ENCODE measurements at regions not wholly inside any gene's neighbourhood (a gene's known extent, or its start where the extent isn't known, plus 50 kb on each side); places are given as distances from the start of the nearest gene placed in this dataset.

GRCh38 chr20:12203399-12203798 lies 285.7 kb downstream of the BTBD3 start:
- Mint-ChIP-seq H3K9me3 (ENCODE audit: insufficient read depth) (peaks cover 8% of the 10 kb centered on the region), H3K4me1 (ENCODE audit: low read depth) (no peaks in the 10 kb centered on the region), H3K27me3 (ENCODE audit: low read depth) (no peaks in the 10 kb centered on the region), H3K4me3 (no peak overlapping the region), H3K36me3 (ENCODE audit: low read depth) (no peaks in the 10 kb centered on the region), H3K27ac (no peak overlapping the region)
- ChIA-PET CTCF (no interaction called here), POLR2A (no interaction called here)
- DNase-seq: no peak
- no peak for ATAC-seq

GRCh38 chr20:12203981-12204380 lies 286.3 kb downstream of the BTBD3 start:
- no peaks in the 10 kb centered on the region for H3K36me3 Mint-ChIP-seq (ENCODE audit: low read depth)
- no peak for DNase-seq

GRCh38 chr20:12207875-12208274 lies 290.2 kb downstream of the BTBD3 start:
- H3K27ac Mint-ChIP-seq: no peak overlapping the region
- H3K9me3 Mint-ChIP-seq (ENCODE audit: insufficient read depth): peaks cover 9% of the 10 kb centered on the region
- H3K4me1 Mint-ChIP-seq (ENCODE audit: low read depth): no peaks in the 10 kb centered on the region
- no peak overlapping the region for H3K4me3 Mint-ChIP-seq
- DNase-seq (no peak), ATAC-seq (no peak)
- ChIA-PET POLR2A (no interaction called here), CTCF (no interaction called here)
- no peaks in the 10 kb centered on the region for H3K36me3 Mint-ChIP-seq (ENCODE audit: low read depth)
- no peaks in the 10 kb centered on the region for H3K27me3 Mint-ChIP-seq (ENCODE audit: low read depth)

More at GRCh38 chr20:12203981-12204380, 286.3 kb downstream of the BTBD3 start:
- no peaks in the 10 kb centered on the region for H3K27me3 Mint-ChIP-seq (ENCODE audit: low read depth)
- CTCF ChIA-PET: no interaction called here
- ATAC-seq: no peak
- H3K4me3 Mint-ChIP-seq: no peak overlapping the region
- peaks cover 9% of the 10 kb centered on the region for H3K9me3 Mint-ChIP-seq (ENCODE audit: insufficient read depth)
- POLR2A ChIA-PET: no interaction called here
- no peak overlapping the region for H3K27ac Mint-ChIP-seq
- no peaks in the 10 kb centered on the region for H3K4me1 Mint-ChIP-seq (ENCODE audit: low read depth)

- H3K4me1 Mint-ChIP-seq (ENCODE audit: low read depth): no peaks in the 10 kb centered on the region
- no peak overlapping the region for H3K27ac Mint-ChIP-seq
- no peak for DNase-seq
- ATAC-seq: no peak
- ChIA-PET CTCF (no interaction called here), POLR2A (no interaction called here)
- no peaks in the 10 kb centered on the region for H3K27me3 Mint-ChIP-seq (ENCODE audit: low read depth)
- no peak overlapping the region for H3K4me3 Mint-ChIP-seq
- H3K9me3 Mint-ChIP-seq (ENCODE audit: insufficient read depth): peaks cover 21% of the 10 kb centered on the region
- H3K36me3 Mint-ChIP-seq (ENCODE audit: low read depth): no peaks in the 10 kb centered on the region
These were observed 292.9 kb downstream of the BTBD3 start for GRCh38 chr20:12210591-12210990.

- peaks cover 24% of the 10 kb centered on the region for H3K9me3 Mint-ChIP-seq (ENCODE audit: insufficient read depth)
- no peaks in the 10 kb centered on the region for H3K36me3 Mint-ChIP-seq (ENCODE audit: low read depth)
- no peak overlapping the region for H3K27ac Mint-ChIP-seq
- H3K4me1 Mint-ChIP-seq (ENCODE audit: low read depth): no peaks in the 10 kb centered on the region
- ChIA-PET POLR2A (no interaction called here), CTCF (no interaction called here)
- no peaks in the 10 kb centered on the region for H3K27me3 Mint-ChIP-seq (ENCODE audit: low read depth)
- DNase-seq (no peak), ATAC-seq (no peak)
- no peak overlapping the region for H3K4me3 Mint-ChIP-seq
These were observed 293.7 kb downstream of the BTBD3 start for GRCh38 chr20:12211361-12211760.

- no peaks in the 10 kb centered on the region for H3K27me3 Mint-ChIP-seq (ENCODE audit: low read depth)
- no peaks in the 10 kb centered on the region for H3K4me1 Mint-ChIP-seq (ENCODE audit: low read depth)
- H3K27ac Mint-ChIP-seq: no peak overlapping the region
- ChIA-PET CTCF (no interaction called here), POLR2A (no interaction called here)
- no peak overlapping the region for H3K4me3 Mint-ChIP-seq
- DNase-seq: no peak
- no peak for ATAC-seq
- peaks cover 15% of the 10 kb centered on the region for H3K9me3 Mint-ChIP-seq (ENCODE audit: insufficient read depth)
- no peaks in the 10 kb centered on the region for H3K36me3 Mint-ChIP-seq (ENCODE audit: low read depth)
These were observed 299.7 kb downstream of the BTBD3 start for GRCh38 chr20:12217382-12217781.

- Mint-ChIP-seq H3K27me3 (ENCODE audit: low read depth) (no peaks in the 10 kb centered on the region), H3K27ac (no peak overlapping the region), H3K4me3 (no peak overlapping the region), H3K36me3 (ENCODE audit: low read depth) (no peaks in the 10 kb centered on the region), H3K9me3 (ENCODE audit: insufficient read depth) (peaks cover 7% of the 10 kb centered on the region), H3K4me1 (ENCODE audit: low read depth) (no peaks in the 10 kb centered on the region)
- no peak for DNase-seq
- ATAC-seq: no peak
- POLR2A ChIA-PET: no interaction called here
- CTCF ChIA-PET: no interaction called here
These were observed 302.1 kb downstream of the BTBD3 start for GRCh38 chr20:12219798-12220197.

GRCh38 chr20:12223057-12223456 lies 305.4 kb downstream of the BTBD3 start:
- no peaks in the 10 kb centered on the region for H3K36me3 Mint-ChIP-seq (ENCODE audit: low read depth)
- ATAC-seq (no peak), DNase-seq (no peak)
- no peaks in the 10 kb centered on the region for H3K9me3 Mint-ChIP-seq (ENCODE audit: insufficient read depth)
- no peaks in the 10 kb centered on the region for H3K27me3 Mint-ChIP-seq (ENCODE audit: low read depth)
- no peak overlapping the region for H3K4me3 Mint-ChIP-seq
- H3K27ac Mint-ChIP-seq: no peak overlapping the region
- no peaks in the 10 kb centered on the region for H3K4me1 Mint-ChIP-seq (ENCODE audit: low read depth)
- POLR2A ChIA-PET: no interaction called here
- CTCF ChIA-PET: no interaction called here

- no peaks in the 10 kb centered on the region for H3K36me3 Mint-ChIP-seq (ENCODE audit: low read depth)
- H3K27ac Mint-ChIP-seq: no peak overlapping the region
- no peaks in the 10 kb centered on the region for H3K9me3 Mint-ChIP-seq (ENCODE audit: insufficient read depth)
- no peaks in the 10 kb centered on the region for H3K4me1 Mint-ChIP-seq (ENCODE audit: low read depth)
- ATAC-seq (no peak), DNase-seq (no peak)
- CTCF ChIA-PET: no interaction called here
- no peaks in the 10 kb centered on the region for H3K27me3 Mint-ChIP-seq (ENCODE audit: low read depth)
- no peak overlapping the region for H3K4me3 Mint-ChIP-seq
- POLR2A ChIA-PET: no interaction called here
These were observed 308.2 kb downstream of the BTBD3 start for GRCh38 chr20:12225898-12226297.

- Mint-ChIP-seq H3K27ac (no peak overlapping the region), H3K27me3 (ENCODE audit: low read depth) (no peaks in the 10 kb centered on the region), H3K9me3 (ENCODE audit: insufficient read depth) (no peaks in the 10 kb centered on the region), H3K4me1 (ENCODE audit: low read depth) (no peaks in the 10 kb centered on the region), H3K36me3 (ENCODE audit: low read depth) (no peaks in the 10 kb centered on the region), H3K4me3 (no peak overlapping the region)
- DNase-seq (no peak), ATAC-seq (no peak)
- ChIA-PET CTCF (no interaction called here), POLR2A (interaction anchor here (0.6 kb wide), 1 partner anchor 1838 kb away, joined by 3 read pairs; no protein-coding TSS in a partner anchor)
These were observed 312.2 kb downstream of the BTBD3 start for GRCh38 chr20:12229891-12230290.

- CTCF ChIA-PET: no interaction called here
- Mint-ChIP-seq H3K4me1 (ENCODE audit: low read depth) (no peaks in the 10 kb centered on the region), H3K4me3 (no peak overlapping the region), H3K36me3 (ENCODE audit: low read depth) (no peaks in the 10 kb centered on the region), H3K9me3 (ENCODE audit: insufficient read depth) (peaks cover 5% of the 10 kb centered on the region), H3K27me3 (ENCODE audit: low read depth) (no peaks in the 10 kb centered on the region), H3K27ac (no peak overlapping the region)
- DNase-seq (no peak), ATAC-seq (no peak)
- POLR2A ChIA-PET: no interaction called here
These were observed 320.1 kb downstream of the BTBD3 start for GRCh38 chr20:12237772-12238171.

GRCh38 chr20:12241065-12241464 lies 323.4 kb downstream of the BTBD3 start:
- ChIA-PET CTCF (no interaction called here), POLR2A (no interaction called here)
- Mint-ChIP-seq H3K27ac (no peak overlapping the region), H3K27me3 (ENCODE audit: low read depth) (no peaks in the 10 kb centered on the region), H3K9me3 (ENCODE audit: insufficient read depth) (peaks cover 5% of the 10 kb centered on the region), H3K4me1 (ENCODE audit: low read depth) (no peaks in the 10 kb centered on the region), H3K4me3 (no peak overlapping the region), H3K36me3 (ENCODE audit: low read depth) (no peaks in the 10 kb centered on the region)
- no peak for DNase-seq
- no peak for ATAC-seq

- ChIA-PET POLR2A (no interaction called here), CTCF (no interaction called here)
- H3K27ac Mint-ChIP-seq: no peak overlapping the region
- no peaks in the 10 kb centered on the region for H3K4me1 Mint-ChIP-seq (ENCODE audit: low read depth)
- H3K9me3 Mint-ChIP-seq (ENCODE audit: insufficient read depth): peaks cover 3% of the 10 kb centered on the region
- no peaks in the 10 kb centered on the region for H3K36me3 Mint-ChIP-seq (ENCODE audit: low read depth)
- H3K4me3 Mint-ChIP-seq: no peak overlapping the region
- no peak for DNase-seq
- ATAC-seq: no peak
- no peaks in the 10 kb centered on the region for H3K27me3 Mint-ChIP-seq (ENCODE audit: low read depth)
These were observed 325.6 kb downstream of the BTBD3 start for GRCh38 chr20:12243327-12243726.
